ENCODE measurements at regions not wholly inside any gene's neighbourhood (a gene's known extent, or its start where the extent isn't known, plus 50 kb on each side); places are given as distances from the start of the nearest gene placed in this dataset.

DNA sequence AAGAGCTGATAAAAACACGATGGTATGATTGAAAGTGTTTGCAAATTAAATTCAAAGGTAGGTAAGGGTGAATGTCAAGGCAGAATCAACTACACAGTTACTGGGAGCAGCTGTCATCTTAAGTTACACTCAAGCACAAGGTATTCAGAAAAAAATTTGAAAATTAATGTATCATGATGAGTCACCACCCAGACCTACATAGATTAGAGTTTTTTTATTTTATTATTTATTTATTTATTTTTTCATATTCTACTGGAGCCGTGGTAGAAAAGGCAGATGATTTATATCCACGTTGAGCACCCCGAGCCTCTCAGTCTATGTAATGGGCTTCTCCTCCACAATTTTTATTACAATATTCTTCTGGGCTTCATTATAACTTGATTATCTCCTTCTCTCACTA, 728.9 kb upstream of the ARGLU1 start:
- peaks cover 16% of the 10 kb centered on the region for H3K4me1 Mint-ChIP-seq (ENCODE audit: insufficient read depth, unreplicated experiment)
- no peak overlapping the region for H3K4me3 Mint-ChIP-seq (ENCODE audit: unreplicated experiment)
- DNase-seq (ENCODE audit: unreplicated experiment), result peak; percentile 20
- intact Hi-C loops (cut with micrococcal nuclease), result no loop called here
- ChIA-PET CTCF (interaction anchor here (1.0 kb wide), 1 partner anchor 10 kb away, joined by 3 read pairs; no protein-coding TSS in a partner anchor), POLR2A (no interaction called here)
- H3K9me3 Mint-ChIP-seq (ENCODE audit: unreplicated experiment), result peaks cover 5% of the 10 kb centered on the region
- H3K27me3 Mint-ChIP-seq (ENCODE audit: insufficient read depth, unreplicated experiment), result no peaks in the 10 kb centered on the region
- TF ChIP-seq, protein P1, sequence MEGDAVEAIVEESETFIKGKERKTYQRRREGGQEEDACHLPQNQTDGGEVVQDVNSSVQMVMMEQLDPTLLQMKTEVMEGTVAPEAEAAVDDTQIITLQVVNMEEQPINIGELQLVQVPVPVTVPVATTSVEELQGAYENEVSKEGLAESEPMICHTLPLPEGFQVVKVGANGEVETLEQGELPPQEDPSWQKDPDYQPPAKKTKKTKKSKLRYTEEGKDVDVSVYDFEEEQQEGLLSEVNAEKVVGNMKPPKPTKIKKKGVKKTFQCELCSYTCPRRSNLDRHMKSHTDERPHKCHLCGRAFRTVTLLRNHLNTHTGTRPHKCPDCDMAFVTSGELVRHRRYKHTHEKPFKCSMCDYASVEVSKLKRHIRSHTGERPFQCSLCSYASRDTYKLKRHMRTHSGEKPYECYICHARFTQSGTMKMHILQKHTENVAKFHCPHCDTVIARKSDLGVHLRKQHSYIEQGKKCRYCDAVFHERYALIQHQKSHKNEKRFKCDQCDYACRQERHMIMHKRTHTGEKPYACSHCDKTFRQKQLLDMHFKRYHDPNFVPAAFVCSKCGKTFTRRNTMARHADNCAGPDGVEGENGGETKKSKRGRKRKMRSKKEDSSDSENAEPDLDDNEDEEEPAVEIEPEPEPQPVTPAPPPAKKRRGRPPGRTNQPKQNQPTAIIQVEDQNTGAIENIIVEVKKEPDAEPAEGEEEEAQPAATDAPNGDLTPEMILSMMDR (IDR thresholded peaks at IDR 0.05; ENCODE audit: unreplicated experiment), result no peak
- no peak overlapping the region for H3K27ac Mint-ChIP-seq (ENCODE audit: low read depth, unreplicated experiment)
- no TSS peak for BruUV-seq (replicated peaks)
- no peaks in the 10 kb centered on the region for H3K36me3 Mint-ChIP-seq (ENCODE audit: insufficient read depth, unreplicated experiment)

DNA sequence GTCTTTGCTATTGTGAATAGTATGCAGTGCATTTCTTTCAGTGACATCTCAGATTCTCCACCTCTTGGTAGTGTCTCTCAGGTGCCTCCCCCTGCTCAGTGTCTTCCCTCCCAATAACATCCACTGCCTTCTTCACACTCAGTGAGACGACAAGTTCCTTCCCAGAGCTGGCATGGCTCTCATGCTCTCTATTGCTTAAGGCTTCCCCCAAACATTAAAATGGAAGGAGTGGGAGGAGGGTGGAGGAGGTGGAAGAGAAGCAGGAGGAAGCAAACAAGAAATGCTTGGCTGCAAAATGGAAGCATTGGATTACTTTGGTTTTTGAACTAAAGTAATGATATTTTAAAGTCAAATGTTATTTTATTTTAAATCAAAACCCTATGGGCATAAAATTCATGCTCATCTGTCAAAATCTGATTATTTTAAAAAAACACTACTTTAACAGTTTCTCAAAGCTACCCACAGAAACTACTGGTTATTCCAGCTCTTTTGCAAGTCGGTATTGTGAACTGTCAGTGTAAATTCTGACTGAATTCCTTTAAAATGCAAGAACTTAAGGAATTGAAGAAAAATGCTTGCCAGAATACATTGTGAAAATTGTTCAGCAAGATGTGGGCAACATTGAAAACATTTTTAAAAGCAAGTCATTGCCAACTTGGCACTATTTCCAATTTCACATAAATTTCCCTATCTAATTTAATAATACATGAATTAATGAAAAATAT, 727.6 kb upstream of the ARGLU1 start:
- ChIA-PET CTCF (interaction anchor here (0.7 kb wide), 1 partner anchor 35 kb away, joined by 4 read pairs; no protein-coding TSS in a partner anchor), POLR2A (interaction anchor here (0.7 kb wide), 1 partner anchor 74 kb away, joined by 4 read pairs; no protein-coding TSS in a partner anchor)
- Mint-ChIP-seq H3K4me3 (ENCODE audit: unreplicated experiment) (no peak overlapping the region), H3K4me1 (ENCODE audit: insufficient read depth, unreplicated experiment) (peaks cover 16% of the 10 kb centered on the region), H3K27me3 (ENCODE audit: insufficient read depth, unreplicated experiment) (no peaks in the 10 kb centered on the region), H3K27ac (ENCODE audit: low read depth, unreplicated experiment) (no peak overlapping the region), H3K9me3 (ENCODE audit: unreplicated experiment) (peaks cover 5% of the 10 kb centered on the region), H3K36me3 (ENCODE audit: insufficient read depth, unreplicated experiment) (no peaks in the 10 kb centered on the region)
- TF ChIP-seq, protein P1 (IDR thresholded peaks at IDR 0.05; ENCODE audit: unreplicated experiment), result no peak
- intact Hi-C loops (cut with micrococcal nuclease), result no loop called here
- BruUV-seq (replicated peaks), result no TSS peak
- DNase-seq (ENCODE audit: unreplicated experiment), result no peak

DNA sequence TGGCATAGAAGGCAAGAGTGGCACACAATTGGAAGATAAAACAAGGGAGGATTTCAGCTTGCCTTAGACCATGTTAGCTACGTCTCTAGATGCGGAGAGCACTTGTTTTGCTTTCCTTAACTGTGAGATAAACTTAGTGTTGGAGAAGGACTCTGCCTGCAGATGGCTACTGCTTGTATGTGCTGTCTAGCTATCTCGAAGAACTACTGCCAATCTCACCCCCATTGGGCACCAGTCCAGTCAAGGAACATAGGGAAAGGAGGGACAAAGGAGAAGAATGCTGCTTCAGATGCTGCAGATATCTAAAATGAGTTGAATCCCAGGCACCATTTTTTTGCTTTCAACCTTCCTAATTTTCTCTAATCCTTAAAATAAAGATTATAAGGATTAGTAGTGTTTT, 726.0 kb upstream of the ARGLU1 start:
- H3K4me1 Mint-ChIP-seq (ENCODE audit: insufficient read depth, unreplicated experiment), result peaks cover 9% of the 10 kb centered on the region
- POLR2A ChIA-PET, result no interaction called here
- intact Hi-C loops (cut with micrococcal nuclease), result no loop called here

DNA sequence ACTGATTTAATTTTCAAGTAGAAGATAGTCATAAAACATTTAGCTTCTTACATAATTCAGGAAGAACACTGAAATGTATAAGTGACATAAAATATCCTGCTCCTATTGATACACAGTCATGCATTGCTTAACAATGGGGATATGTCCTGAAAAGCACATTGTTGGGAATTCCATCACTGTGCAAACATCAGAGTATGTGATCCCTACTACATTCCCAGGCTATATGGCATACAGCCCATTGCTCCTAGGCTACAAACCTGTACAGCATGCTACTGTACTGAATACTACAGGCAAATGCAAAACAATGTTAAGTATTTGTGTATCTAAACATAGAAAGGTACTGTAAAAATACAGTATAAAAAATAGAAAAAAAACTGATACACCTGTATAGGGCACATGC, 723.9 kb upstream of the ARGLU1 start:
- ChIA-PET POLR2A (no interaction called here), CTCF (interaction anchor here (0.5 kb wide), 1 partner anchor 12 kb away, joined by 3 read pairs; no protein-coding TSS in a partner anchor)
- no peaks in the 10 kb centered on the region for H3K27me3 Mint-ChIP-seq (ENCODE audit: insufficient read depth, unreplicated experiment)
- peaks cover 5% of the 10 kb centered on the region for H3K9me3 Mint-ChIP-seq (ENCODE audit: unreplicated experiment)
- no peak for DNase-seq (ENCODE audit: unreplicated experiment)
- intact Hi-C loops (cut with micrococcal nuclease), result no loop called here
- no TSS peak for BruUV-seq (replicated peaks)
- peaks cover 7% of the 10 kb centered on the region for H3K4me1 Mint-ChIP-seq (ENCODE audit: insufficient read depth, unreplicated experiment)
- no peak overlapping the region for H3K4me3 Mint-ChIP-seq (ENCODE audit: unreplicated experiment)
- TF ChIP-seq, protein P1 (IDR thresholded peaks at IDR 0.05; ENCODE audit: unreplicated experiment), result no peak
- no peak overlapping the region for H3K27ac Mint-ChIP-seq (ENCODE audit: low read depth, unreplicated experiment)
- no peaks in the 10 kb centered on the region for H3K36me3 Mint-ChIP-seq (ENCODE audit: insufficient read depth, unreplicated experiment)

More for the DNA sequence above, 726.0 kb upstream of the ARGLU1 start:
- no peak overlapping the region for H3K4me3 Mint-ChIP-seq (ENCODE audit: unreplicated experiment)
- no peaks in the 10 kb centered on the region for H3K36me3 Mint-ChIP-seq (ENCODE audit: insufficient read depth, unreplicated experiment)
- H3K27me3 Mint-ChIP-seq (ENCODE audit: insufficient read depth, unreplicated experiment), result no peaks in the 10 kb centered on the region
- no peak for DNase-seq (ENCODE audit: unreplicated experiment)
- CTCF ChIA-PET, result interaction anchor here (0.6 kb wide), 1 partner anchor 330 kb away, joined by 3 read pairs; no protein-coding TSS in a partner anchor
- no TSS peak for BruUV-seq (replicated peaks)
- H3K9me3 Mint-ChIP-seq (ENCODE audit: unreplicated experiment), result peaks cover 5% of the 10 kb centered on the region
- TF ChIP-seq, protein P1 (IDR thresholded peaks at IDR 0.05; ENCODE audit: unreplicated experiment), result no peak
- no peak overlapping the region for H3K27ac Mint-ChIP-seq (ENCODE audit: low read depth, unreplicated experiment)

Data from MCF 10A (cell line).